ENCODE measurements at regions not wholly inside any gene's neighbourhood (a gene's known extent, or its start where the extent isn't known, plus 50 kb on each side); places are given as distances from the start of the nearest gene placed in this dataset.
"Not testable (repeated sequence)": the region's sequence is repeated elsewhere in the genome, so short reads cannot be mapped to it uniquely, and the experiment has no call there.

DNA sequence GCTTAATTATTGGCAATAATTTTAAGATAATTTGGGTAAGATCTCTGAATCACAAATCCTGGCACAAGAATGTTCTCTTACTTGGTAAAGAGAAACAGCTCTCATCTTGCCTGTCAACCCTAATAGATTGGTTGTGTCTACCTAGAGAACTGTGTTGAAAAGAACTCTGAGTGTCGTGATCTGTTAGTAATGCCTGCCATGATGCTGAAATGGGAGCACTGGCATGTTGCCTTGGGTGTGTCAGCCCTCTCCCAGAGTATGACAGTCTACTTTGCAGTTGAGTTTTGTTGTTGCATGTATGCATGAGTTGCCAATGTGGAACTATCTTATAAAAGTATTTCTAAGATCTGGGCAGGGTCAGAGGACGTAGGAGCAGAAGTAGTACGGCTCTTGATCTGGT is 221.4 kb downstream of the MAF start:
- no peak for DNase-seq (ENCODE audit: low spot score)
- in situ Hi-C loops (cut with MboI; ENCODE audit: low pct_unique_long_range_greater_than_20kb, low sequenced_read_pairs, unreplicated experiment), result no loop called here
- TF ChIP-seq CTCF (IDR thresholded peaks at IDR 0.05; ENCODE audit: extremely low read depth, insufficient read depth, missing control alignments), result no peak

- in situ Hi-C loops (cut with MboI; ENCODE audit: low pct_unique_long_range_greater_than_20kb, low sequenced_read_pairs, unreplicated experiment); DNase-seq (ENCODE audit: low spot score): not testable (repeated sequence)
Measured at GRCh38 chr16:79377082-79377481, 223.5 kb downstream of the MAF start.

- TF ChIP-seq CTCF (IDR thresholded peaks at IDR 0.05; ENCODE audit: extremely low read depth, insufficient read depth, missing control alignments), result no peak
- no peak for DNase-seq (ENCODE audit: low spot score)
- in situ Hi-C loops (cut with MboI; ENCODE audit: low pct_unique_long_range_greater_than_20kb, low sequenced_read_pairs, unreplicated experiment), result no loop called here
Measured at GRCh38 chr16:79375351-79375750, 225.2 kb downstream of the MAF start.

DNA sequence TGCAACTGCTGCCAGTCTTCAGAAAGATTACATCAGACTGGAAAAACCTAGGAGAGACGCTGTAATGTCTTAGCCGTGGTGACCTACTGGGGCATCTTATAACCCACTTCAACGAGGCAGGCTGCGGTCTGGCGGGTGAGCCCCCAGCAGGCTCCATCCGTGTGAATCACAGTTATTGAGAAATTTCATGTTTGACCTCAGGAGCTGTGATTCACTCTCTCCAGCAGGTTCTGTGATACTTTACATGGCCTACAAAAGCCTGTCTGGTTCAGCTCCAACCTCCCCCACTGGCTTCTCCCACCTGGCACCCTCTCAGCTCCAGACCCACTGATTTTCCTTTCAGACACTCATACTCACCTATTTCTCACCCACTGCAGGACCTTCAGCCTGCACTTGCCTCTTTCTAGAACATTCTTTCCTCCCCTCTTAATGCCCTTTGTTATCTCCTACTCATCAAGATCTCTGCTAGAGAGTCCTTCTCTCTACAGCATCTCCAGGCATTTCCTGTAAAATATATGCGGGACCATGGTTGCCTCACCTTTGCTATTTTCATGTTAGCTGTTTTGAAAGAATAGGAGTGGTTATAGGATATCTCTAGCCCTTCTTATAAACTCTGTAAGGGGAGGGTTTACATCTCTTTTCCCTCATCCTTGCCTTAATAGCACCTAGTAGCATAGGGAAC is 227.9 kb downstream of the MAF start:
- no peak for DNase-seq (ENCODE audit: low spot score)

DNA sequence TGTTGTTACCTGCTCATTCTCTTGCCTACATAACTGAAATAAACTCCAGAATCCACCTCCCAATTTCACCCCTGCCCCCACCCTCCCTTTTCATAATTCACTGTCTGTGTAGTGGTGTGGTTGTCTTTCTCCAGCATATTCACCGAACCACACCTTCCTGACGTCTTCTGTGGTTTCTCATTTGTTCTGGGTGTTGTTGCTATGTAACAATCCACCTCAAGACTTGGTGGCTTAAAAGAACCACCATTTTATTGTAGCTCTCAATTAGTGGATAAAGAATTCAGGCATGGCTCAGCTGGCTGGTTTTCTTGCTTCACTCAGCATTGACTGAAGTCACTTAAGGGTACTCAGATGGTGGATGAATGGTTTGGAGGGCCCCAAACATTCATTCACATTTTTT is 229.8 kb downstream of the MAF start:
- in situ Hi-C loops (cut with MboI; ENCODE audit: low pct_unique_long_range_greater_than_20kb, low sequenced_read_pairs, unreplicated experiment), result no loop called here
- no peak for TF ChIP-seq CTCF (IDR thresholded peaks at IDR 0.05; ENCODE audit: extremely low read depth, insufficient read depth, missing control alignments)
- no peak for DNase-seq (ENCODE audit: low spot score)

More for the DNA sequence above, 227.9 kb downstream of the MAF start:
- in situ Hi-C loops (cut with MboI; ENCODE audit: low pct_unique_long_range_greater_than_20kb, low sequenced_read_pairs, unreplicated experiment), result no loop called here
- no peak for TF ChIP-seq CTCF (IDR thresholded peaks at IDR 0.05; ENCODE audit: extremely low read depth, insufficient read depth, missing control alignments)

DNA sequence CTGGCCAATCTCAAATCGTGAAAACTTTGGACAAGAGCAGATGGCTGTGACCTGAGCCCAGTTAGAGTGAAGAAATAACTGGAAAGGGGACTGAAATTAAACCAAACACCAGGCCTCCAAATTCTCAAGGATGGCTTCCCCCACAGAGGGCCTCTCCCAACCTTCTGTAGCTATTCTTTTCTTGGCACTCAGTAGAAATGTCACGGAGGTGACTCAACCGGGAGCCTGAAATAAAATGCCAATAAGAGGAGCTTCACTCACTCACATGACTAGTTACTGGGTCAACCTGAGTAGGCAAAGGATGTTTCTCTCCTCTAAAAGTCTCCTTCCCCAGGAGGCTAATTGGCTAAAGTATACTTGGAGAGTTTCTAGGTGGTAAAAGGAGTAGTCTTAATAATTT is 230.7 kb downstream of the MAF start:
- TF ChIP-seq CTCF (IDR thresholded peaks at IDR 0.05; ENCODE audit: extremely low read depth, insufficient read depth, missing control alignments), result no peak
- no peak for DNase-seq (ENCODE audit: low spot score)
- in situ Hi-C loops (cut with MboI; ENCODE audit: low pct_unique_long_range_greater_than_20kb, low sequenced_read_pairs, unreplicated experiment), result no loop called here

GRCh38 chr16:79367822-79368221 is 232.7 kb downstream of the MAF start:
- in situ Hi-C loops (cut with MboI; ENCODE audit: low pct_unique_long_range_greater_than_20kb, low sequenced_read_pairs, unreplicated experiment), result no loop called here
- no peak for DNase-seq (ENCODE audit: low spot score)
- no peak for TF ChIP-seq CTCF (IDR thresholded peaks at IDR 0.05; ENCODE audit: extremely low read depth, insufficient read depth, missing control alignments)

All from GM13977 (cell line).